OCI-LY7 (cell line): ENCODE measurements at regions not wholly inside any gene's neighbourhood (a gene's known extent, or its start where the extent isn't known, plus 50 kb on each side); places are given as distances from the start of the nearest gene placed in this dataset.

Experiments used
- BruUV-seq: library from RNA; stranded (reverse); fragments of 400-500 nt; replicated peaks from 2 replicates; lab custom pipeline; 2021; lab: Mats Ljungman, UMichigan
- CTCF ChIA-PET: fragments of 300-600 bp; sonication (Branson Sonifier 250); formaldehyde crosslinking; loops from one replicate; lab custom pipeline; 2022; ENCODE audit warnings: antibody characterized with exemption; ENCODE audit not compliant: unreplicated experiment; lab: Charles Lee
- POLR2A ChIA-PET: fragments of 300-600 bp; sonication (Branson Sonifier 250); formaldehyde crosslinking; loops from one replicate; lab custom pipeline; 2022; ENCODE audit warnings: antibody characterized with exemption; lab: Charles Lee
- DNase-seq: peaks from one replicate; pipeline ENCODE4 v3.0.0-alpha.2; 2015; ENCODE audit warnings: low spot score
- H2AFZ ChIP-seq: fragments of 200-600 bp; sonication (generic), shearing (Covaris generic); 2 replicates; pipeline ENCODE4 v1.6.1; 2014; ENCODE audit warnings: mild to moderate bottlenecking, antibody characterized with exemption, low read length, moderate library complexity
- H3K27ac ChIP-seq: fragments of 200-600 bp; sonication (generic); 2 replicates; pipeline ENCODE4 v1.5.1; 2014; ENCODE audit warnings: mixed run types, low read depth, mild to moderate bottlenecking, moderate library complexity, low read length, inconsistent platforms; ENCODE audit not compliant: poor library complexity, severe bottlenecking
- H3K36me3 ChIP-seq: fragments of 200-600 bp; sonication (generic); 2 replicates; pipeline ENCODE4 v1.6.1; 2014; ENCODE audit warnings: mild to moderate bottlenecking, antibody characterized with exemption, low read length, moderate library complexity, mixed read lengths; ENCODE audit not compliant: insufficient read depth
- H3K4me1 ChIP-seq: fragments of 200-600 bp; sonication (generic); 2 replicates; pipeline ENCODE4 v1.5.1; 2014; ENCODE audit warnings: mild to moderate bottlenecking, low read length; ENCODE audit not compliant: insufficient read depth, poor library complexity, severe bottlenecking
- H3K4me2 ChIP-seq: fragments of 200-600 bp; sonication (generic); 2 replicates; pipeline ENCODE4 v1.6.1; 2014; ENCODE audit warnings: mild to moderate bottlenecking, low read length
- H3K4me3 ChIP-seq: fragments of 200-600 bp; sonication (generic); 2 replicates; pipeline ENCODE4 v1.5.1; 2014; ENCODE audit warnings: mild to moderate bottlenecking, low read depth, low read length; ENCODE audit not compliant: poor library complexity, severe bottlenecking
- H3K79me2 ChIP-seq: fragments of 200-600 bp; sonication (generic); 2 replicates; pipeline ENCODE4 v1.6.1; 2016; ENCODE audit warnings: low read depth, mild to moderate bottlenecking, low read length, moderate library complexity, mixed read lengths; ENCODE audit not compliant: insufficient read depth
- H3K9me2 ChIP-seq: fragments of 200-600 bp; sonication (generic); 2 replicates; pipeline ENCODE4 v1.6.1; 2016; ENCODE audit warnings: mild to moderate bottlenecking, low read length, mixed read lengths; ENCODE audit not compliant: insufficient read depth
- H3K9me3 ChIP-seq: fragments of 200-600 bp; sonication (generic); 2 replicates; pipeline ENCODE4 v1.6.1; 2014; ENCODE audit warnings: mild to moderate bottlenecking, mixed run types, low read length, mixed read lengths
- H4K20me1 ChIP-seq: fragments of 200-600 bp; sonication (generic); 2 replicates; pipeline ENCODE4 v1.6.1; 2014; ENCODE audit warnings: mild to moderate bottlenecking, antibody characterized with exemption, low read length, moderate library complexity, mixed read lengths; ENCODE audit not compliant: insufficient read depth
- CTCF ChIP-seq: fragments of 200-600 bp; sonication (generic); conservative IDR thresholded peaks from 2 replicates; pipeline ENCODE4 v1.5.1; 2014; ENCODE audit warnings: mild to moderate bottlenecking, antibody characterized with exemption, low read length, moderate library complexity, mixed read lengths
- EZH2phosphoT487 ChIP-seq: fragments of 200-600 bp; sonication (generic); IDR thresholded peaks from 2 replicates; pipeline ENCODE4 v1.6.1; 2018; ENCODE audit warnings: low read depth, borderline replicate concordance, mild to moderate bottlenecking, mixed run types, antibody characterized with exemption, low read length, moderate library complexity, mixed read lengths
- intact Hi-C: fragments of 100-400 bp; cut with micrococcal nuclease; formaldehyde crosslinking; loops from one replicate; pipeline ENCODE4 v1.10.0; 2022; ENCODE audit not compliant: unreplicated experiment

GRCh38 chr2:188720811-188721605, 253.2 kb upstream of the COL3A1 start:
- Histone ChIP-seq H3K4me3 (no peak overlapping the region), H3K36me3 (no peaks in the 10 kb centered on the region), H3K27ac (no peak overlapping the region), H3K9me2 (no peaks in the 10 kb centered on the region), H3K79me2 (no peaks in the 10 kb centered on the region), H3K4me2 (no peak overlapping the region), H3K4me1 (no peaks in the 10 kb centered on the region), H2AFZ (no peak overlapping the region), H3K9me3 (no peaks in the 10 kb centered on the region), H4K20me1 (no peaks in the 10 kb centered on the region)
- CTCF ChIA-PET: no interaction called here
- POLR2A ChIA-PET: no interaction called here
- BruUV-seq: no TSS peak
- TF ChIP-seq EZH2phosphoT487 (no peak), CTCF (no peak)
- intact Hi-C loops: no loop called here
- no peak for DNase-seq

DNA sequence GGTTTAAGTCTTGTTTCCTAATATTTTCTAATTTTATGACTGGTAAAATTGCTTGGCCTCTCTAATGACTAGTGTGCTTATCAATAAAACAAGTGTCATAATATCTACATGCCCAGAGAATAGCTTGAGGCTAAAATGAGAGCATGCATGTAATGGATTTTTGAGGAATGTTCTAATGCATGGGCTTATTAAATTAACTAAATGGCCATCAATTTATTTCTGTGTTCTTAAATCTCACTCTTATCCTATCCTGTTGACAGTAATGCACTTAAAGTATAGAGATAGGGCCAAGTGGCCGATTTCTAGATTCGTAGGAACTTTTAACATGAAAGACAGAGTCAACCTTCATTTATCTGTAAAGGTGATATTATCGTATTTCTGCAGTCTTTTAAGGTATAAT, 252.4 kb upstream of the COL3A1 start:
- Histone ChIP-seq H3K9me2 (no peaks in the 10 kb centered on the region), H3K4me3 (no peak overlapping the region), H3K4me1 (no peaks in the 10 kb centered on the region), H3K9me3 (no peaks in the 10 kb centered on the region), H2AFZ (no peak overlapping the region), H3K79me2 (no peaks in the 10 kb centered on the region), H3K4me2 (no peak overlapping the region), H3K36me3 (no peaks in the 10 kb centered on the region), H3K27ac (no peak overlapping the region), H4K20me1 (no peaks in the 10 kb centered on the region)
- no TSS peak for BruUV-seq
- TF ChIP-seq EZH2phosphoT487: no peak
- no peak for TF ChIP-seq CTCF
- intact Hi-C loops: no loop called here
- ChIA-PET POLR2A (no interaction called here), CTCF (no interaction called here)
- no peak for DNase-seq

- Histone ChIP-seq H3K4me3 (no peak overlapping the region), H3K79me2 (no peaks in the 10 kb centered on the region), H3K27ac (no peak overlapping the region), H4K20me1 (no peaks in the 10 kb centered on the region), H3K36me3 (no peaks in the 10 kb centered on the region), H3K9me2 (no peaks in the 10 kb centered on the region), H3K4me1 (no peaks in the 10 kb centered on the region), H3K9me3 (no peaks in the 10 kb centered on the region), H2AFZ (no peak overlapping the region), H3K4me2 (no peak overlapping the region)
- BruUV-seq: no TSS peak
- intact Hi-C loops: no loop called here
- no peak for DNase-seq
- TF ChIP-seq CTCF (no peak), EZH2phosphoT487 (no peak)
- ChIA-PET CTCF (no interaction called here), POLR2A (no interaction called here)
Observed at GRCh38 chr2:188725746-188726360, 248.3 kb upstream of the COL3A1 start.
